Neural cell (in vitro differentiated cells): ENCODE measurements at regions not wholly inside any gene's neighbourhood (a gene's known extent, or its start where the extent isn't known, plus 50 kb on each side); places are given as distances from the start of the nearest gene placed in this dataset.

Source experiments
- H2AFZ ChIP-seq: fragments of 200-600, 300-800 bp; sonication (generic), shearing (Covaris generic); 2 replicates; pipeline ENCODE4 v1.6.0; 2014; ENCODE audit warnings: low read depth, mild to moderate bottlenecking, antibody characterized with exemption, low read length, moderate library complexity
- H3F3A ChIP-seq: fragments of 200-600 bp; shearing (Covaris generic); 2 replicates; pipeline ENCODE4 v1.6.1; 2016; ENCODE audit warnings: mild to moderate bottlenecking, moderate library complexity, mixed read lengths, antibody characterized with exemption, low read length; ENCODE audit not compliant: insufficient read depth, poor library complexity, severe bottlenecking
- H3K27ac ChIP-seq: fragments of 200-600, 300-800 bp; sonication (generic), shearing (Covaris generic); 2 replicates; pipeline ENCODE4 v1.5.1; 2014; ENCODE audit warnings: mild to moderate bottlenecking, low read length, moderate library complexity
- H3K27me3 ChIP-seq: fragments of 300-800, 200-600 bp; sonication (generic), shearing (Covaris generic); 2 replicates; pipeline ENCODE4 v1.6.0; 2014; ENCODE audit warnings: mild to moderate bottlenecking, low read depth, low read length, moderate library complexity; ENCODE audit not compliant: insufficient read depth
- H3K36me3 ChIP-seq: fragments of 300-800, 200-600 bp; sonication (generic), shearing (Covaris generic); 2 replicates; pipeline ENCODE4 v1.5.1; 2014; ENCODE audit warnings: mild to moderate bottlenecking, antibody characterized with exemption, low read length, moderate library complexity; ENCODE audit not compliant: insufficient read depth
- H3K4me2 ChIP-seq: fragments of 300-800, 200-600 bp; sonication (generic), shearing (Covaris generic); 2 replicates; pipeline ENCODE4 v1.6.0; 2014; ENCODE audit warnings: mild to moderate bottlenecking, low read length
- H3K4me3 ChIP-seq: fragments of 300-800, 200-600 bp; sonication (generic), shearing (Covaris generic); 2 replicates; pipeline ENCODE4 v1.5.1; 2014; ENCODE audit warnings: mild to moderate bottlenecking, low read length, moderate library complexity
- H3K79me2 ChIP-seq: fragments of 200-600 bp; shearing (Covaris generic); replicated peaks from 2 replicates; pipeline ENCODE4 v1.6.0; 2014; ENCODE audit warnings: mild to moderate bottlenecking, low read length, moderate library complexity; ENCODE audit not compliant: insufficient read depth
- H3K9ac ChIP-seq: fragments of 300-800, 200-600 bp; sonication (generic), shearing (Covaris generic); 2 replicates; pipeline ENCODE4 v1.6.1; 2016; ENCODE audit warnings: mild to moderate bottlenecking, low read length, mixed read lengths
- H3K9me2 ChIP-seq: fragments of 200-600 bp; shearing (Covaris generic); 2 replicates; pipeline ENCODE4 v1.6.1; 2016; ENCODE audit warnings: mild to moderate bottlenecking, low read length, mixed read lengths; ENCODE audit not compliant: insufficient read depth
- H3K9me3 ChIP-seq: fragments of 200-600, 300-800 bp; sonication (generic), shearing (Covaris generic); 2 replicates; pipeline ENCODE4 v1.6.1; 2016; ENCODE audit warnings: mild to moderate bottlenecking, mixed run types, low read length, moderate library complexity, mixed read lengths
- H4K20me1 ChIP-seq: fragments of 200-600 bp; shearing (Covaris generic); 2 replicates; pipeline ENCODE4 v1.6.1; 2016; ENCODE audit warnings: mild to moderate bottlenecking, mixed run types; ENCODE audit not compliant: insufficient read depth
- EP300 ChIP-seq: fragments of 450-650 bp; conservative IDR thresholded peaks from 2 replicates; pipeline ENCODE4 v1.6.1; 2014; ENCODE audit warnings: antibody characterized with exemption, mild to moderate bottlenecking, moderate library complexity; ENCODE audit not compliant: poor library complexity, severe bottlenecking
- EZH2 ChIP-seq: fragments of 200-600, 300-800 bp; shearing (Covaris generic), sonication (generic); IDR thresholded peaks from 2 replicates; pipeline ENCODE4 v1.6.1; 2014; ENCODE audit warnings: antibody characterized with exemption, low read length, borderline replicate concordance, mild to moderate bottlenecking; ENCODE audit not compliant: insufficient read depth, poor library complexity, severe bottlenecking
- MXI1 ChIP-seq: fragments of 450-650 bp; conservative IDR thresholded peaks from 2 replicates; pipeline ENCODE4 v1.6.1; 2014; ENCODE audit warnings: antibody characterized with exemption, mild to moderate bottlenecking; ENCODE audit not compliant: poor library complexity, severe bottlenecking
- POLR2AphosphoS5 ChIP-seq: IDR thresholded peaks from 2 replicates; pipeline ENCODE4 v1.6.1; 2012
- RAD21 ChIP-seq: fragments of 450-650 bp; conservative IDR thresholded peaks from 2 replicates; pipeline ENCODE4 v1.6.1; 2014; ENCODE audit warnings: antibody characterized with exemption, mild to moderate bottlenecking, moderate library complexity
- SMC3 ChIP-seq: fragments of 450-650 bp; conservative IDR thresholded peaks from 2 replicates; pipeline ENCODE4 v1.6.1; 2014; ENCODE audit warnings: antibody characterized with exemption, mild to moderate bottlenecking, moderate library complexity; ENCODE audit not compliant: poor library complexity
- TAF1 ChIP-seq: IDR thresholded peaks from 2 replicates; pipeline ENCODE4 v1.6.1; 2012; ENCODE audit warnings: low read depth
- TF ChIP-seq, protein P1 (sequence below): IDR thresholded peaks from 2 replicates; pipeline ENCODE4 v1.6.1; 2012; ENCODE audit warnings: borderline replicate concordance
- TF ChIP-seq, protein P2 (sequence below): fragments of 450-650 bp; IDR thresholded peaks from 2 replicates; pipeline ENCODE4 v1.5.1; 2014; ENCODE audit warnings: antibody characterized with exemption, mild to moderate bottlenecking, moderate library complexity; ENCODE audit not compliant: poor library complexity, severe bottlenecking

DNA sequence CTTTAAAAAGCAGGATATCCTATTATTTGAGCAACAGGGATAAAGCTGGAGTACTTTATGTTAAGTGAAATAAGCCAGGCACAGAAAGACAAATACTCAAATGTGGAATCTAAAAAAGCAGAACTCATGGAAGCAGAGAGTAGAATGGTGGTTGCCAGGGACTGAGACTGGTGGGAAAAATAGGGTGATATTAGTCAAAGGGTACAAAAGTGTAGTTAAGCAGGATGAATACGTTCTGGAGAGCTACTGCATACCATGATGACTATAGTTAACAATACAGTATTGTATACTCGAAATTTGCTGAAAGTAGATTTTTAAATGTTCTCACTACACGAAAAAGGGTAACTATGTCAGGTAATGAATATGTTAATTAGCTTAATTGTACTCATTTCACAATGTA lies 125.5 kb upstream of the VSTM2A start:
- Histone ChIP-seq H3K9ac (no peak overlapping the region), H3F3A (no peaks in the 10 kb centered on the region), H3K27ac (no peak overlapping the region), H3K79me2 (no peaks in the 10 kb centered on the region), H3K9me2 (no peaks in the 10 kb centered on the region), H2AFZ (no peak overlapping the region), H4K20me1 (no peaks in the 10 kb centered on the region), H3K4me2 (no peak overlapping the region), H3K4me3 (no peak overlapping the region), H3K36me3 (no peaks in the 10 kb centered on the region), H3K27me3 (no peaks in the 10 kb centered on the region), H3K9me3 (peaks cover 3% of the 10 kb centered on the region)
- TF ChIP-seq EZH2 (no peak), POLR2AphosphoS5 (no peak), RAD21 (no peak), TAF1 (no peak), SMC3 (no peak), EP300 (no peak), MXI1 (no peak)
- TF ChIP-seq, protein P1, sequence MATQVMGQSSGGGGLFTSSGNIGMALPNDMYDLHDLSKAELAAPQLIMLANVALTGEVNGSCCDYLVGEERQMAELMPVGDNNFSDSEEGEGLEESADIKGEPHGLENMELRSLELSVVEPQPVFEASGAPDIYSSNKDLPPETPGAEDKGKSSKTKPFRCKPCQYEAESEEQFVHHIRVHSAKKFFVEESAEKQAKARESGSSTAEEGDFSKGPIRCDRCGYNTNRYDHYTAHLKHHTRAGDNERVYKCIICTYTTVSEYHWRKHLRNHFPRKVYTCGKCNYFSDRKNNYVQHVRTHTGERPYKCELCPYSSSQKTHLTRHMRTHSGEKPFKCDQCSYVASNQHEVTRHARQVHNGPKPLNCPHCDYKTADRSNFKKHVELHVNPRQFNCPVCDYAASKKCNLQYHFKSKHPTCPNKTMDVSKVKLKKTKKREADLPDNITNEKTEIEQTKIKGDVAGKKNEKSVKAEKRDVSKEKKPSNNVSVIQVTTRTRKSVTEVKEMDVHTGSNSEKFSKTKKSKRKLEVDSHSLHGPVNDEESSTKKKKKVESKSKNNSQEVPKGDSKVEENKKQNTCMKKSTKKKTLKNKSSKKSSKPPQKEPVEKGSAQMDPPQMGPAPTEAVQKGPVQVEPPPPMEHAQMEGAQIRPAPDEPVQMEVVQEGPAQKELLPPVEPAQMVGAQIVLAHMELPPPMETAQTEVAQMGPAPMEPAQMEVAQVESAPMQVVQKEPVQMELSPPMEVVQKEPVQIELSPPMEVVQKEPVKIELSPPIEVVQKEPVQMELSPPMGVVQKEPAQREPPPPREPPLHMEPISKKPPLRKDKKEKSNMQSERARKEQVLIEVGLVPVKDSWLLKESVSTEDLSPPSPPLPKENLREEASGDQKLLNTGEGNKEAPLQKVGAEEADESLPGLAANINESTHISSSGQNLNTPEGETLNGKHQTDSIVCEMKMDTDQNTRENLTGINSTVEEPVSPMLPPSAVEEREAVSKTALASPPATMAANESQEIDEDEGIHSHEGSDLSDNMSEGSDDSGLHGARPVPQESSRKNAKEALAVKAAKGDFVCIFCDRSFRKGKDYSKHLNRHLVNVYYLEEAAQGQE = no peak
- TF ChIP-seq, protein P2, sequence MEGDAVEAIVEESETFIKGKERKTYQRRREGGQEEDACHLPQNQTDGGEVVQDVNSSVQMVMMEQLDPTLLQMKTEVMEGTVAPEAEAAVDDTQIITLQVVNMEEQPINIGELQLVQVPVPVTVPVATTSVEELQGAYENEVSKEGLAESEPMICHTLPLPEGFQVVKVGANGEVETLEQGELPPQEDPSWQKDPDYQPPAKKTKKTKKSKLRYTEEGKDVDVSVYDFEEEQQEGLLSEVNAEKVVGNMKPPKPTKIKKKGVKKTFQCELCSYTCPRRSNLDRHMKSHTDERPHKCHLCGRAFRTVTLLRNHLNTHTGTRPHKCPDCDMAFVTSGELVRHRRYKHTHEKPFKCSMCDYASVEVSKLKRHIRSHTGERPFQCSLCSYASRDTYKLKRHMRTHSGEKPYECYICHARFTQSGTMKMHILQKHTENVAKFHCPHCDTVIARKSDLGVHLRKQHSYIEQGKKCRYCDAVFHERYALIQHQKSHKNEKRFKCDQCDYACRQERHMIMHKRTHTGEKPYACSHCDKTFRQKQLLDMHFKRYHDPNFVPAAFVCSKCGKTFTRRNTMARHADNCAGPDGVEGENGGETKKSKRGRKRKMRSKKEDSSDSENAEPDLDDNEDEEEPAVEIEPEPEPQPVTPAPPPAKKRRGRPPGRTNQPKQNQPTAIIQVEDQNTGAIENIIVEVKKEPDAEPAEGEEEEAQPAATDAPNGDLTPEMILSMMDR = no peak

DNA sequence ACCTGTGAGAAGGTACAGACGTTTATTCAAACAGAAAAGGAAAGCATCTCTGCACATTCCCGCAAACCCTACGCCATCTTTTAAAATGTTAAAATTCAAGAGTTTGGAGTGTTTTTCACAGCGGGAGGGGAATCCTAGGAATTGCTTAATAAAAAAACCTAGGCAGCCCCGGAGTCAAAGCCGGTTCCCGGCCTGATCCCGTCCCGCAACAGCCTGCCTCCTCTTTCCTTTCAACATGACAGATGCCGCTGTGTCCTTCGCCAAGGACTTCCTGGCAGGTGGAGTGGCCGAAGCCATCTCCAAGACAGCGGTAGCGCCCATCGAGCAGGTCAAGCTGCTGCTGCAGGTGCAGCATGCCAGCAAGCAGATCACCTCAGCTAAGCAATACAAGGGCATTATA lies 123.0 kb upstream of the VSTM2A start:
- no peak overlapping the region for H3K4me2 ChIP-seq
- H3K36me3 ChIP-seq = no peaks in the 10 kb centered on the region
- no peak overlapping the region for H3K27ac ChIP-seq
- H3K79me2 ChIP-seq = no peaks in the 10 kb centered on the region
- H3K9me3 ChIP-seq = no peaks in the 10 kb centered on the region
- no peaks in the 10 kb centered on the region for H3F3A ChIP-seq
- no peak overlapping the region for H2AFZ ChIP-seq
- H3K9me2 ChIP-seq = no peaks in the 10 kb centered on the region
- TF ChIP-seq SMC3 (no peak), MXI1 (no peak), RAD21 (no peak), EZH2 (no peak), EP300 (no peak), POLR2AphosphoS5 (no peak)
- TF ChIP-seq, protein P1 = no peak
- TF ChIP-seq, protein P2 = no peak
- no peak overlapping the region for H3K9ac ChIP-seq
- no peak overlapping the region for H3K4me3 ChIP-seq
- no peaks in the 10 kb centered on the region for H3K27me3 ChIP-seq
- H4K20me1 ChIP-seq = no peaks in the 10 kb centered on the region
